GM19463 (cell line): ENCODE measurements at regions not wholly inside any gene's neighbourhood (a gene's known extent, or its start where the extent isn't known, plus 50 kb on each side); places are given as distances from the start of the nearest gene placed in this dataset.
"Not testable (repeated sequence)": the region's sequence is repeated elsewhere in the genome, so short reads cannot be mapped to it uniquely, and the experiment has no call there.

Source experiments
- ATAC-seq: cut with Tn5 transposase; IDR thresholded peaks from one replicate; pipeline ENCODE4 v1.9.1; 2021; ENCODE audit warnings: mild to moderate bottlenecking, moderate library complexity; ENCODE audit not compliant: unreplicated experiment

DNA sequence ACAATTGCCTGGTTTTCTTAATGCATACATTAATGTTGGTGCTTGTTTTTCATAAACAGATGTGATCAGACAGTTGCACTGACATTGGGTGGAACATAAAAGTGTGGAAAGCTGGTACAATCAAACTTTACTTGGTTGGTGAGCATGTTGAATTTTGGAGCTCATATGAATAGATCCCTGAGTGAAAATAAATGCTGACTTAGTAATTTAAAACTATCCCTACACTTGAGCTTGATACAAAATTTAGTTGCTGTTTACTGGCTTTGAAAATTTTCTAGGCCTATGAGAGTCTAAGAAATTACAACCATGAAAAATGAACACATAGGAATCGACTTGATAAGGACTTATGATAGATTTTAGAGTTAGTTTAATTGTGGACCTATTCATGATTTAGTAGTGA is 551.8 kb upstream of the PABPC4L start:
- no peak for ATAC-seq

GRCh38 chr4:134747108-134747805 is 545.7 kb upstream of the PABPC4L start:
- ATAC-seq, result no peak

GRCh38 chr4:134740290-134740689 is 538.7 kb upstream of the PABPC4L start:
- peak; percentile 67 for ATAC-seq

- ATAC-seq, result no peak
Measured at GRCh38 chr4:134735901-134736300, 534.3 kb upstream of the PABPC4L start.

DNA sequence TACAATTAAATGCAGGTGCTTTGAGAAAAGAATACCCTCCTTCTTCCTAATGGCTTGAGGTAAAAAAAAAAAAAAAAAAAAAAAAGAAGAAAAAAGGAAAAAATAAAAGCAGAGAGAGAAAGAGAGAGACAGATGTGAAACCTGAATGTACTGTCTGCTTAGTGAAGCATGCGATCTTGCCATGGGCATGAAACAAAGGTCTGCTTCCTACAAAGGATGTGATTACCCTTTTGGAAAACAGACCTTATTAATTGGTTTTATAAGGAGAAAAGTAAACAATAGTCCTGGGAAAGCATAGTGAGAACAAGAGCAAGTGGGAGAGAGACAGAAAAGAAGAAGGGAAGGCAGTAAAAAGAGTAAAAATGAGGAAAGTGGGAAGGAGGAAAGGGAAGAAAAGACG is 526.1 kb upstream of the PABPC4L start:
- ATAC-seq, result no peak

DNA sequence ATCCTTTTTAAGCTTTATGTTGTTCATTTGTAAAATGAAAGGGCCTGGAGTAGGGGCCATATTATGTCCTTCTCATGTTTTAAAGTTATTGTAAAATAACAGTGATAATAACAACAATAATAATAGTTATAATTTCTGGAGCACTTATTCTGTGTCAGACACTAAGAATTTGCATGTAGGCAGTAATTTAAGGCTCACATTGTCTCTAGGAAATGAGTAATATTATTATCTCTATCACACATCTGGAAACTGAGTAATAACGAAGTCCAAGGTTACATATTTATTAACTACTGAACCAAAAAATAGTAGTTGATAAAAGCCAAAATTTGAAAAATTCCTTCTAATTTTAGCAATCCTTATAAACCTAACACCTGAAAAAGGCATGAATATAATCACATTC is 520.7 kb upstream of the PABPC4L start:
- ATAC-seq, result no peak

DNA sequence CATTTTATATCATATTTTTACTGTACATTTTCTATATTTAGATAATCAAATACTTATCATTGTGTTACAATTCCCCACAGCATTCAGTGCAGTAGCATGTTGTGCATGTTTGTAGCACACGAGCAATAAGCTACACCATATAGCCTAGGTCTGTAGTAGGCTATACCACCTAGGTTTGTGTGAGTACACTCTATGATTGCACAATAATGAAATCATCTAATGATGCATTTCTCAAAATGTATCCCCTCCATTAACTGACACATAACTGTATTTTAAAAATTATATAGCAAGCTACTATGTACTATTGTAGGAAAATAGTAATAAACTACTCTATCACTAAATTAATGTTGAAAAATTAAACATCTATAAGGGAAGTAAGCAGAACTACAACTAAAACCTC is 518.4 kb upstream of the PABPC4L start:
- no peak for ATAC-seq

- no peak for ATAC-seq
Measured at GRCh38 chr4:134708616-134709015, 507.0 kb upstream of the PABPC4L start.

GRCh38 chr4:134708026-134708425 is 506.4 kb upstream of the PABPC4L start:
- no peak for ATAC-seq

DNA sequence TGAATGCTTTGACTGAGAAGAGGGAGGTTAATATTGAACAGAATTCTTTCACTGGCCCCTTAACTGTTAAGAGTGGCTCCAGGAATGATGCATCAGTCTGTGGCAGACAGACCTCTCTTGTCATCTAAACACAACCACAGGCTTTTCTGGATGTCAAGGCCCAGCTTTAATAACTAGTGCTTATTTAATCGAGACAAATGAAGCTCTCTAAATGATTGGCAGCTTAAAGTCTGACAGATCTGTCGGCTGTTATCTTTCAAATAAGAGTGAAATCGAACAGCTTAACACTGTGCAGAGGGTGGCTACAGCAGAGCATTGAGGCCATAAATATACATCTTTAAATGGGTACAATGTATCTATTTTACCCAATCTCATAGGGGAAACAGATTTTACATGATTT is 500.8 kb upstream of the PABPC4L start:
- no peak for ATAC-seq

GRCh38 chr4:134700251-134700650 is 498.7 kb upstream of the PABPC4L start:
- ATAC-seq, result no peak

GRCh38 chr4:134698831-134699230 is 497.2 kb upstream of the PABPC4L start:
- not testable (repeated sequence) for ATAC-seq

- ATAC-seq, result no peak
Measured at GRCh38 chr4:134695433-134695832, 493.8 kb upstream of the PABPC4L start.

- no peak for ATAC-seq
Measured at GRCh38 chr4:134691915-134692314, 490.3 kb upstream of the PABPC4L start.

DNA sequence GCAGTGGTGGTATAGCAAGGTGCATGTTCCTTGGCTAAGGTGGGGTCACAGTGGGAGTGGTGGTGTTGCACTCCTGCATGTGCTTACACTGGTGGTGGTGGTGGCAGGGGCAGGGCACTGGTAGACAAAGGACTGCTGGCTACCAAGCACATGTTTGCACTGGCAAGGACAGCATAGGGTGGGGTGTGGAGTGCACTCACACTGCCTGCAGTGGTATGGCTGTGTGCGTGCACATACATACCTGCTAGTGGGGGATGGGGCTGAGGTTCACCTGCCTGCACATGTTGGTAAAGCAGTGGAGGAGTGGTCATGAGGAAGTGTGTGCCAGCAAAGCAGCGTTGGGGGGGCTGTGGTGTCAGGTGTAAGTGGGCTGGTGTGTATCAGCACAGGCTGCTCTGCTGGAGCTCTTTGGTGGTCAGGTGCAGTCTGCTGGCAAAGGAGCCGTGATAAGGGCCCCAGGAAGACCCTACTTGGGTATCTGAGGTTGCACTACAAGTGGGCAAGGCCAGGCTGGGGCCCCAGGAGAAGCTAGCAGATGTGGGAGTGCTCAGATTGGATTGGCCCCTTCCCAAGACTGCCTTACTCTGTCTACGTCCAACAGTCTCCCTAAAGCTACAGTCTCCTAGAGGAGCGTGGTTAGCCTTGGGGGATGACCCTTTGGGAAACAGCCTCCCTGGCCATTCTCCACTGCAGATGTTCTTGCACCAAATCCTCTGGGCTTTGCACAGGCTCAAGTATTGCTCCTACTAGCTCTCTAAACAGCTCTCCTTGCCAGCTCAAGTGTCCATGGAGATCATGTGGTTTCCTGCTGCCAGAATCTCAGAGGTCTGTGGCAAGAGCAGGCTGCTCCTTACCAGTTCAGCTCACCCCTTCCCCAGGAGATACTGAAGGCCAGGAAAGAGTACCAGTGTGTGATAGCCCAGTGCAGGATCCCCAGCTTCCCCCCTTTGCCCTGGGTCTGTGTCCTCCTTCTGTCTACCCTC is 486.3 kb upstream of the PABPC4L start:
- ATAC-seq, result no peak

- no peak for ATAC-seq
Measured at GRCh38 chr4:134677209-134677814, 475.7 kb upstream of the PABPC4L start.

GRCh38 chr4:134668237-134668636 is 466.6 kb upstream of the PABPC4L start:
- ATAC-seq, result no peak

DNA sequence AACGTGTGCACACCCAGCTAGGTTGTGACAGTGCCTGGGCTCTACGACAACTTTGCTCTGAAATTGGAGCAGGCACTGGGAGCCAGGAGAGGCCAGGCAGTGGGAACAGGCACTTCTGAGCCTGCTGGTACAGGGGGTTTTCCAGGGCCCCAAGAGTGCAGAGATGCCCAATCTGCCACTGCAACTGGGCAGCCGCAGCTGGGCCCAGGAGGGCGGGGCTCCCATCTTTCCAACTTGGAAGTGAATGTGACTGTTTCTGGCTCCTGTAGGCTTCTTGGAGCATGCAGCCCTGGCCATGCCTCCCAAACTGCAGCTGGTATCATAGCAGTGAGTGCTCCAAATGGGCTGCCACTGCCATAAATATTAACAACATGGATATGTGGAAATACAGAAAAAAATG is 465.1 kb upstream of the PABPC4L start:
- no peak for ATAC-seq

DNA sequence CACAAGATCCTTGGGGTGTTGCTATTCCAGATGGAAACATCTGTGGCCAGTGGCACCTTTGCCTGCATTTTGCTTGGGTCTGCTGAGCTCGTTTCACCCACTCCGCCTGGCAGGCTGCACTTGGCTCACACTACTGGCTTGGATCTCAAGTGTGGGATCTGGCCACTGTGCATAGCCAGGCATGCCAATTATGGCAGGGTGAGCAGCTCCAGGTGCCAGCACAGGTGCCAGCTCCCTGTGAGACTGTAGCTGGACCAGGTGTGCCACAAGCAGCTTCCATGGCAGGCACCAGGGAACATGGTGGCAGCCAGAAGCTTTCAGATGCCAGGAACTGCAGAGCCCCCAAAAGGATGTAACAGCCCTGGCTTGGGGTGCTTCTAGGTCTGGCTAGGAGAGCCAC is 463.8 kb upstream of the PABPC4L start:
- no peak for ATAC-seq

GRCh38 chr4:134663742-134664141 is 462.2 kb upstream of the PABPC4L start:
- no peak for ATAC-seq

DNA sequence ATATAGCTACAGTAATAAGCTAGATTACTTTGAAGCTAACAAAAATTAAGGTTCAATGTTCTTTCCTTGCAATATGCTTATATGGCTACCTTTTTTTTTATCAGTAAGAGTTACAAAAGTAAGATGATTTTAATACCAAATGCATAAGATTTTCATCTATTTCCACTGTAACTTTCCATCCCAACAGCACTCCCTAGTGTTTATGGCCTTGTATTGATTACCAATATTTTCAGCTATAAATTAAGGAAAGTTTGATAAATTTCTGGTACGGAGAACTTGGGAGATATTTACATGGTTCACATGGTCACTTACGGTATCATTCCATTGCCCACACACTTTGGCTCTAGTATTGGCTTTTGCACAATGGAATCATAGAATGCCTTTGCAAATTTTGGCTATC is 448.9 kb upstream of the PABPC4L start:
- no peak for ATAC-seq

- ATAC-seq, result no peak
Measured at GRCh38 chr4:134645778-134646177, 444.2 kb upstream of the PABPC4L start.
